ENCODE measurements at regions not wholly inside any gene's neighbourhood (a gene's known extent, or its start where the extent isn't known, plus 50 kb on each side); places are given as distances from the start of the nearest gene placed in this dataset.
"Not testable (repeated sequence)": the region's sequence is repeated elsewhere in the genome, so short reads cannot be mapped to it uniquely, and the experiment has no call there.

- DNase-seq, result no peak
Measured at GRCh38 chr9:78383130-78383529, 86.2 kb downstream of the PSAT1 start.

- DNase-seq, result no peak
Measured at GRCh38 chr9:78386348-78386747, 89.4 kb downstream of the PSAT1 start.

DNA sequence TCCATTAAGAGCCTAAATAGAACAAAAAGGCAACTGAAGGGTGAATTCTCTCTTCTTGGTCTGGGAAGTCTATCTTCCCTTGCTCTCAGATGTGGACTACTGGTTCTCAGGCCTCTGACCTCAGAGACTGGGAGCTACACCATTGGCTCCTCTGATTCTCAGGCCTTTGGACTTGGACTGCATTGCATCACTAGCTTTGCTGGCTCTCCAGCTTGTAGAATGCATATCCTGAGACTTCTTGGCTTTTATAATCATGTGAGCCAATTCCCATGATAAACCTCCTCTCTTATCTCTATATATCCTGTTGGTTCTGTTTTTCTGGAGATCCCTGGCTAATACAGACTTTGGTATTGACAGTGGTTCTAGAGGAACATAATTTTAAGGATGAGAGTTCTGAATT lies 89.8 kb downstream of the PSAT1 start:
- no peak for DNase-seq

DNA sequence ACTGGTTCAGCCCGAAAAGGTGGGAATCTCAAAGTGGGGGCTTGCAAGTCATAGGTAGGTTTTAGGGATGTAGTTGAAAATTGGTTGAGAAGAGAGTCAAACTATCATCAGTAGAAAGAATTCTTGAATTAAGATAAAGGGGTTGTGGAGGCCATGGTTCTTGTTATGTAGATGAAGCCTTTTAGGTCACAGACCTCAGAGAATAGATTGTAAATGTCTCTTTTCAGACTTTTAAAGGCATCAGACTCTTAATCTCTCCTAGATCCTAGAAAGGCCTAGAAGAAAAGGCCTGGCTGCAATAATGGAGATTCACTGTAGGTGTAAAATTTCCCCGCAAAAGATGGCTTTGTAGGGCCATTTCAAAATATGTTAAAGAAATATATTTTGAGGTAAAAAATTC lies 96.4 kb downstream of the PSAT1 start:
- DNase-seq, result no peak

- no peak for DNase-seq
Measured at GRCh38 chr9:78393932-78394331, 97.0 kb downstream of the PSAT1 start.

DNA sequence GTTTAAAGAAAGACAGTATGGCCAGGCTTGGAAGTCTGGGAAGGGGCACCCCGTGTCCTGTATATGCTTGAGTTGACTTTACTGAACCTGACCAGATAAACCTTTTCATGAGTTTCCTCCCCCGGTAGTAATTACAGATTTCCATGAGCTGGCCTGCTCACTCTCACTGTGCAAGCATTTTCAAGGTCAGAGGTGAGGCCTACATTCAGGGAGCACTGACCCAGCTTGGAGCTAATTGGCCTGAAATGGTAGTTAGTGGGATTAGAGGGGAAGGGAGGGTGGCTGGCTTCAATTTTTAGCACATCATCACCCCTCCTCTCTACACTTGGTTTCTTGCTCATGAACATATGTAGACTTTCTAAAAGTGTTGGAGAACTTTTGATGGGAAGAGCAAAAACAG lies 99.2 kb downstream of the PSAT1 start:
- no peak for DNase-seq

DNA sequence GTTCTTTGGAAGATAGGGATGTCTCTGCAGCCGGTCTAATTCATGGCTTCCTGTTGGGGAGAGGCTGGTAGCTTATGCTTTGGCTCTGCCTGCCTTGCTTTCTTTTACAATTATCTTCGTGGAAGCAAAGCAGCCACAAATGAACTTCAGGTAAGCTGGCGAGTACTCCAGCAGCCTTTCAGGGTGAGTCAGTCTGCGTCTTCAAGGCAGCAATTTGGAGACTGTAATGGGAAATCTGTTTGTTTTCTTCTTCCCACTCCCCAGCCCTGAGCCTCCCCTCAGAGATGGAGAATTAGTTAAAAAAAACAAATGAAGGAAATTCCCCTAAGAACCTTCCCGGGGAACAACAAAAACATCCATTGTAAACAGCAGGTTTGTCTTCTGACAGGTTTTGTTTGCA lies 100.1 kb downstream of the PSAT1 start:
- DNase-seq, result no peak

DNA sequence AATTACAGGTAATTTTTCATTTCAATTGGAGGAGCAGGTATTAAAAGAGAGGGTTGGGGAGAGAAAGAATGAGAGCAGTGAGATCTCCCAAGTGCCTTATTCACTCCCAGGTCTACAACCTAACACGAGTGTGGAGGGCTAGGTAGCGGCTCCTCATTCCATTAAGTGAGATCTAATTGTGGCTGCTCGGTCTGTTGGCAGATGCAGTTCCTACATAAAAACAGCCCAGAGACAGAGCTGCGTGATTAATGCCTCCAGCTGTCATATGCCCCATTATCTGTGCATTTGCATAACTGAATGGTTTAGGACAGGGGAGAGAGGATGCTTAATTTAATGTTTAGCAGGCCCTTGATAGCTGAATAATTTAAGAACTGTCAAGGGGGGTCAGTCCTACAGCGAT lies 100.5 kb downstream of the PSAT1 start:
- DNase-seq, result no peak

GRCh38 chr9:78399153-78399552 lies 102.2 kb downstream of the PSAT1 start:
- DNase-seq, result no peak

- no peak for DNase-seq
Measured at GRCh38 chr9:78400496-78400895, 103.6 kb downstream of the PSAT1 start.

GRCh38 chr9:78405461-78405860 lies 108.5 kb downstream of the PSAT1 start:
- DNase-seq, result no peak

GRCh38 chr9:78406146-78406545 lies 109.2 kb downstream of the PSAT1 start:
- DNase-seq, result no peak

GRCh38 chr9:78406933-78407332 lies 110.0 kb downstream of the PSAT1 start:
- no peak for DNase-seq

DNA sequence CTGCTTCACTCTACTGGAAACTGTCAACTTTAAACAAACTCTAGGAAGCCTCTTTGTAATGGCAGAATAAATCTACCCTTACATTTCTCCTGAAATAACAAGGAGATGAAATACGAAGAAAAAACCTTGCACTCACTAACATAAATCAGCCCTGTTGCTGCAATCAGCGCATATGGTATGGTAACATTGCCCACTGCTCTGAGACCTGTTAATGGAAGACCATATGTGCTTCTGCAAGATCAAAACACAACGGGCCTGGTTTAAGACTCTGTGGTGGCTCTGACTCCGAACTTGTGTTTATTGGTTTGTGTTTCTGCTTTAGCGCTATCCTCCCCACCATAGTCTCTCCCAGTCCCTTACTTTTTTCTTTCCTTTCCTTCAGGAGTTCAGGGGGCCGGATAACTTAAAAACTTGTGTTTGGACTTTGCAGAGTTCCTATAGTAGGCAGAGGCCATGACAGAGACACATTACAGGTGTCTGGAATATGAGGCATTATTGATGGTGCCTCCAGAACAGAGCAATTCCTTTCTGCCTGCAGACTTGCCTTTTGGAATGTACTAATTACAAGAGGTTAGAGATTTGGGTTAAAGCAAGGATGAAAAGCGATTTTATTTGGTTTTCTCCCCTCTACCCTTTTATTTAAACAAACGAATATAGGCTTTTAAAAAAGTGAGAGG lies 110.8 kb downstream of the PSAT1 start:
- no peak for DNase-seq

- DNase-seq, result no peak
Measured at GRCh38 chr9:78408388-78408787, 111.5 kb downstream of the PSAT1 start.

- not testable (repeated sequence) for DNase-seq
Measured at GRCh38 chr9:78409928-78410510, 113.1 kb downstream of the PSAT1 start.

DNA sequence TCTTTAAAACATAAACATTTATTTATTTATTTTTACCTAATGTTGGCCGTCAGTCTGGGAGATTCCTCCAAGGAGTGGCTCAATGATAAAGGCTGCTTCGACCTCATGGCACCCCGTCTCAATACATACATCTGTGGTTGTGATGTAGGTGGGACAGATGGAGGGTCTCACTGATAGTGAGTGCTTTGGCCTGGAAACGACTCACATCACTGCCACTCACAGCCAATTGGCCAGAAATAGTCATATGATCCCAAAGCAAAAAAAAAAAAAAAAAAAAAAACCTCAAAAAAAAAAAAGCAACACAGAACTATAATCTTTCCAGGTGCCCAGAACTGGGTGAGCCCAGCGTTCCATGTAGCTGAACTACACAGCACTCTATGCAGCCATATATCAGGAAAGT lies 125.4 kb downstream of the PSAT1 start:
- DNase-seq, result no peak

DNA sequence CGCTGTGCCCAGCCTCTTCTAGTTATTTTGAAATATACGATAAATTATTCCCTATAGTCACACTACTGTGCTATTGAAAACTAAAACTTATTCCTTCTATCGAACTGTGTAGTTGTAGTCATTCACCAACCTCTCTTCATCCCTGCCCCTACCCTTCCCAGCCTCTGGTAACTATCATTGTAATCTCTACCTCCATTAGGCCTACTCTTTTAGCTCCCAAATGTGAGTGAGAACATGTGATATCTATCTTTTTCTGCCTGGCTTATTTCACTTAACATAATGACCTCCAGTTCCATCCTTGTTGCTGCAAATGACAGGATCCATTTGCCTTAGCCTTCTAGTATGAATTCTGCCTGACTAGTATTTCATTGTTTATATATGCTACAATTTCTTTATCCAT lies 127.4 kb downstream of the PSAT1 start:
- DNase-seq, result no peak

DNA sequence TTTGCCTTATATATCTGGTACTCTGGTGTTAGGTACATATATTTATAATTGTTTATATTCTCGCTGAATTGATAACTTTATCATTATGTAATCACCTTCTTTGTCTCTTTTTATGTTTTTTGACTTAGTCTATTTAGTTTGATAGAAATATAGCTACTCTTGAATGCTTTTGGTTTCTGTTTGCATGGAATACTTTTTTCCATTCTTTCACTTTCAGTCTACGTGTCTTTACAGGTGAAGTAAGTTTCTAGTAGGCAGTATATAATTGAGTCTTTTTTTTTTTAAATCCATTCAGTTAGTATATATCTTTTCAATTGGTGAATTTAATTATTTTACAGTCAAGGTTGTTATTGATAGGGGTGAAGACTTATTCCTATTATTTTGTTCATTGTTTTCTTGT lies 131.7 kb downstream of the PSAT1 start:
- DNase-seq, result no peak

DNA sequence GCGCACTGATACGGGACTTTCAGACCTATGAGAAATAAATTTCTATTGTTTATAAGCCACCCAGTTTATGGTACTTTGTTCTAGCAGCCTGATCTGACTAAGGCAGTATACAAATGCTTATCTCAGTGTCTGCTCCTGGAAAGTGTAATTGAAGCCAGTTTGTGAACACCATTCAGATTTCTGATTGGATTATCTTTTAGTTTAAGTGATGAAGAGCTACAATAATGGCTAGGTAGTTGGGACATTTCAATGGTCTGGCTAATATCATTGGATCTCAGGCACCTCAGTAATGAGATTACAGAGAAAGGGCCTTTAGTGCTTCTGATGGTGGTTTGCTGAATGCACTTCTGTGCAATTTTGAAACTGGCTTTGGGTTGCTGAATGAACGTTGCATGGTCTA lies 133.5 kb downstream of the PSAT1 start:
- DNase-seq, result no peak

DNA sequence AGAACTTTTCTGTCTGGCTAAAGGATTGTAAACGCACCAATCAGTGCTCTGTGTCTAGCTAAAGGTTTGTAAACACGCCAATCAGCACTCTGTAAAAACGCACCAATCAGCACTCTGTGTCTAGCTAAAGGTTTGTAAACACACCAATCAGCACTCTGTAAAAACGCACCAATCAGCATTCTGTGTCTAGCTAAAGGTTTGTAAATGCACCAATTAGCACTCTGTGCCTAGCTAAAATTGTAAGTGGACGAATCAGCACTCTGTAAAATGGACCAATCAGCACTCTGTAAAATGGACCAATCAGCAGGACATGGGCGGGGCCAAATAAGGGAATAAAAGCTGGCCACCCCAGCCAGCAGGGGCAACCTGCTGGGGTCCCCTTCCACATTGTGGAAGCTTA lies 134.1 kb downstream of the PSAT1 start:
- not testable (repeated sequence) for DNase-seq

DNA sequence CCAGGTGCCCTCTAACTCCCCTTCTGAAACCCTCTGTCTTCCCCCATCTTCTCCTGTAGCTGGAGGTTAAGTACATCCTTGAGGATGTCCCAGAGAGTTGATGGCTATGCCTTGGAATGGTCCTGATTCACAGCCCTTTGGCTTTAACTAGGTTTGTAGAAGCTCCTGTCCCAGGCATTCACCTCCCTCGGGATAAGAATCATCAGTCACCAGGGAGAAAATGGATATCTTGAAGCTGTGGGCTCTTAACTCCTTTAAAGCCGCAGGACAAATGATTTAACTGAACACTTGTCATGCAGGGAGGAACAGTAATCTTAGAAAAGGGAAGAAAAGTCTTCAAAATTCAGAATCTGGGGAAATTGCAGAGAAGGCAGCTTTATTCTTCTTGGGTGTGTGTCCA lies 139.9 kb downstream of the PSAT1 start:
- no peak for DNase-seq

GRCh38 chr9:78437296-78437695 lies 140.4 kb downstream of the PSAT1 start:
- no peak for DNase-seq

DNA sequence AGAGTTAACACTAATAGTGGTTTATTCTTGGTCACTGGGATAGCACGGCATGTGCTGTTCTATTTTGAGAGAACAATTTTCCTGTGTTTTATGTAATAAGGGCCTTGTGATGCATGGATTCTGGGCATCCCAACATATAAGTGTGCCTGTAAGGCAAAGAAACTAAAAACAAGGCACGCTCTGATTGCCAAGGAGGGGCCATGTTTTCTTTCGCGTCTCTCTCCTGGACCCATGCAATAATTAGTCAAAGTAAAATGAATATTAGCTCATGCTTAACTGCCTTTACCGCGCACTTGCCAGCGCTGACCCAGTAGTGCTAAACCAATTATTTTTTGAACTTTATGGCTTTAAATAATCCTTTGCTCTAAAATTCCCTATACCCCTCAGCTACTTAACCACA lies 140.9 kb downstream of the PSAT1 start:
- no peak for DNase-seq

DNA sequence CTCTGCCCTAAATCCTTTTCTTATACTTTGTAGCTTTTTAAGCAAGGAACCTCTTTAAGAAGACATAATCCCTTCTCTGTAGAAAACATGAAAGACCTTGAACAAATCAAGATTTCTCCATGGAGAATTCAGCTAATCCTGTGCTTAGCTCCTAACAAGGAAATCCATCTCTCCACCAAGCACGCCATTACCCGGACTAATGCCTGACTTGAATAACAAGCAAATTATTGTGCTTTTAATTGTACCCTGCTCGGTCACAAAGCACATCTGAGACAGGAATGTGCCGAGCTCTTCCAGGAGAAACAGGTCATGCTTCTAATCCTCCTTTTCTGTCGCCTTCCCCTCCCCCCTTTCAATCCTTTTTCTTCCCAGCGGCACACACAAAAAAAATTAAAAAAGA lies 141.3 kb downstream of the PSAT1 start:
- DNase-seq, result no peak
